HCT116 (cell line): ENCODE measurements at regions not wholly inside any gene's neighbourhood (a gene's known extent, or its start where the extent isn't known, plus 50 kb on each side); places are given as distances from the start of the nearest gene placed in this dataset.

ENCODE experiments used
- EZH2phosphoT487 ChIP-seq: fragments of 200-600 bp; IDR thresholded peaks from 2 replicates; pipeline ENCODE4 v1.6.1; 2018; ENCODE audit warnings: antibody characterized with exemption, borderline replicate concordance
- POLR2AphosphoS5 ChIP-seq: IDR thresholded peaks from 2 replicates; pipeline ENCODE4 v1.6.1; 2011; ENCODE audit warnings: mild to moderate bottlenecking, low read depth, low read length, moderate library complexity
- TF ChIP-seq, protein P1 (sequence below), 3 experiments: fragments of 200-600 bp in 1 of 3; sonication (generic) in 1 of 3; IDR thresholded peaks in 2 of 3; conservative IDR thresholded peaks in 1 of 3; 2 replicates each; pipeline ENCODE4 v1.5.1; 2012 to 2017; ENCODE audit warnings: low read depth in 2 of 3, low read length in 2 of 3, antibody characterized with exemption in 1 of 3, borderline replicate concordance in 1 of 3, control low read depth in 1 of 3, mild to moderate bottlenecking in 1 of 3, mixed read lengths in 1 of 3, mixed run types in 1 of 3, moderate library complexity in 1 of 3; ENCODE audit not compliant: insufficient read depth in 1 of 3

DNA sequence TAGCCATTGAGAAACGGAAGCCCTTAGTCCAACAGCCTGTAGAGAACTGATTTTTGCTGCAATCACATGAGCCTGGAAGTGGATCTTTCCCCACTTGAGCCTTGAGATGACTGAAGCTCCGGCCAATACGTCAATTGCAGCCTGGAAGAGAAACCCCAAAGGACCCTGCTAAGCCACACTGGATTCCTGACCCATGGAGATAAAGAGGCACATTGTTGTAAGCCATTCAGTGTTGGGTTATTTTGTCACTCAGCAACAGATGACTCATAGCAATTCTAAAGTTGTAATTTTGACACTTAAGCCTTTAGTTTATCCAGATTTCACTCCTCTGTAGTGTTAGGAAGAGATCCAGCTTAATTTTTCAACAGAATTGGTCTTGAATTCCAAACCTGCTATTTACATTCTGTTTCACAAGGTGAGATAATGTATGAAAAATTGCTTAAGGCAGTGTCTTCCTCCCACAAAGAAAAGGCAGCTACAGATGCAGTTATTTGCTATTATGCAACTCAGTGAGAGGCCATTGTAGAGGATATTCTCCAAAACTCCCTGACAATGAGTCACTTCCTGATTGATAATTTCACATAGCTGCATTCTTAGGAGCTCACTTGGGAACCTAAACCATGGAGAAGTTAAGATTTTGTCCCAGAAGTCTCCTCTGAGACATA lies 59.4 kb upstream of the TSHZ3 start:
- TF ChIP-seq, protein P1, sequence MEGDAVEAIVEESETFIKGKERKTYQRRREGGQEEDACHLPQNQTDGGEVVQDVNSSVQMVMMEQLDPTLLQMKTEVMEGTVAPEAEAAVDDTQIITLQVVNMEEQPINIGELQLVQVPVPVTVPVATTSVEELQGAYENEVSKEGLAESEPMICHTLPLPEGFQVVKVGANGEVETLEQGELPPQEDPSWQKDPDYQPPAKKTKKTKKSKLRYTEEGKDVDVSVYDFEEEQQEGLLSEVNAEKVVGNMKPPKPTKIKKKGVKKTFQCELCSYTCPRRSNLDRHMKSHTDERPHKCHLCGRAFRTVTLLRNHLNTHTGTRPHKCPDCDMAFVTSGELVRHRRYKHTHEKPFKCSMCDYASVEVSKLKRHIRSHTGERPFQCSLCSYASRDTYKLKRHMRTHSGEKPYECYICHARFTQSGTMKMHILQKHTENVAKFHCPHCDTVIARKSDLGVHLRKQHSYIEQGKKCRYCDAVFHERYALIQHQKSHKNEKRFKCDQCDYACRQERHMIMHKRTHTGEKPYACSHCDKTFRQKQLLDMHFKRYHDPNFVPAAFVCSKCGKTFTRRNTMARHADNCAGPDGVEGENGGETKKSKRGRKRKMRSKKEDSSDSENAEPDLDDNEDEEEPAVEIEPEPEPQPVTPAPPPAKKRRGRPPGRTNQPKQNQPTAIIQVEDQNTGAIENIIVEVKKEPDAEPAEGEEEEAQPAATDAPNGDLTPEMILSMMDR (IDR thresholded peaks at IDR 0.05 in 2 of 3, conservative IDR thresholded peaks at IDR 0.05 in 1 of 3; ENCODE audit: borderline replicate concordance in 1 of 3, insufficient read depth in 1 of 3, low read depth in 2 of 3, low read length in 2 of 3), result no peak
- TF ChIP-seq EZH2phosphoT487 (no peak), POLR2AphosphoS5 (no peak)
